SU-DHL-6 (cell line): ENCODE measurements at regions not wholly inside any gene's neighbourhood (a gene's known extent, or its start where the extent isn't known, plus 50 kb on each side); places are given as distances from the start of the nearest gene placed in this dataset.

Experiments
- H2AFZ ChIP-seq: fragments of 200-600 bp; sonication (generic); 2 replicates; pipeline ENCODE4 v1.6.1; 2014; ENCODE audit warnings: low read depth, mild to moderate bottlenecking, moderate library complexity, mixed read lengths, antibody characterized with exemption, low read length; ENCODE audit not compliant: severe bottlenecking
- H3F3A ChIP-seq: fragments of 200-600 bp; shearing (Covaris generic); 2 replicates; pipeline ENCODE4 v1.6.0; 2016; ENCODE audit warnings: antibody characterized with exemption, mild to moderate bottlenecking; ENCODE audit not compliant: insufficient read depth
- H3K27ac ChIP-seq: fragments of 200-600 bp; sonication (generic); 2 replicates; pipeline ENCODE4 v1.5.1; 2016; ENCODE audit warnings: low read depth, mild to moderate bottlenecking, low read length, moderate library complexity, mixed read lengths
- H3K27me3 ChIP-seq: fragments of 200-600 bp; sonication (generic), shearing (Covaris generic); 2 replicates; pipeline ENCODE4 v1.6.0; 2014; ENCODE audit warnings: mild to moderate bottlenecking, low read length
- H3K36me3 ChIP-seq: fragments of 200-600 bp; sonication (generic); 2 replicates; pipeline ENCODE4 v1.6.1; 2014; ENCODE audit warnings: mild to moderate bottlenecking, low read length, mixed read lengths
- H3K4me2 ChIP-seq: fragments of 300-600, 200-600 bp; shearing (Covaris generic), sonication (generic); 2 replicates; pipeline ENCODE4 v1.6.0; 2014; ENCODE audit warnings: low read length, low read depth, mild to moderate bottlenecking; ENCODE audit not compliant: poor library complexity, severe bottlenecking
- H3K4me3 ChIP-seq: fragments of 200-600 bp; sonication (generic); 2 replicates; pipeline ENCODE4 v1.5.1; 2014; ENCODE audit warnings: antibody characterized with exemption, low read length, mild to moderate bottlenecking, mixed read lengths; ENCODE audit not compliant: insufficient read depth, poor library complexity, severe bottlenecking
- H3K79me2 ChIP-seq: fragments of 200-600 bp; sonication (generic); 2 replicates; pipeline ENCODE4 v1.6.1; 2014; ENCODE audit warnings: mild to moderate bottlenecking, low read length, moderate library complexity; ENCODE audit not compliant: insufficient read depth
- H3K9ac ChIP-seq: fragments of 200-600 bp; sonication (generic); 2 replicates; pipeline ENCODE4 v1.7.0; 2014; ENCODE audit warnings: mild to moderate bottlenecking, low read length
- H3K9me2 ChIP-seq: fragments of 200-600 bp; sonication (generic); replicated peaks from 2 replicates; pipeline ENCODE4 v1.6.1; 2014; ENCODE audit warnings: low read length; ENCODE audit not compliant: insufficient read depth
- H3K9me3 ChIP-seq: fragments of 200-600 bp; sonication (generic); 2 replicates; pipeline ENCODE4 v1.6.1; 2014; ENCODE audit warnings: low read length, mixed read lengths; ENCODE audit not compliant: insufficient read depth
- H4K20me1 ChIP-seq: fragments of 200-600 bp; sonication (generic); 2 replicates; pipeline ENCODE4 v1.6.1; 2014; ENCODE audit warnings: low read depth, mild to moderate bottlenecking, antibody characterized with exemption, low read length, moderate library complexity, mixed read lengths
- CTCF ChIP-seq: fragments of 200-600 bp; sonication (generic); IDR thresholded peaks from one replicate; pipeline ENCODE4 v1.5.1; 2017; ENCODE audit warnings: antibody characterized with exemption, mild to moderate bottlenecking, low read length, moderate library complexity; ENCODE audit not compliant: insufficient read depth, poor library complexity, severe bottlenecking
- EZH2phosphoT487 ChIP-seq: fragments of 200-600 bp; sonication (generic), shearing (Covaris generic); conservative IDR thresholded peaks from 2 replicates; pipeline ENCODE4 v1.6.1; 2018; ENCODE audit warnings: mild to moderate bottlenecking, antibody characterized with exemption, low read length, moderate library complexity, mixed read lengths

- Histone ChIP-seq H3K27ac (no peak overlapping the region), H3K27me3 (no peaks in the 10 kb centered on the region), H3K4me2 (no peak overlapping the region)
Observed at GRCh38 chr16:85495823-85496538, 117.1 kb upstream of the GSE1 start.

GRCh38 chr16:85497622-85498314 is 115.4 kb upstream of the GSE1 start:
- H3K9me2 ChIP-seq, result no peaks in the 10 kb centered on the region
- H3K4me2 ChIP-seq, result no peak overlapping the region
- no peak overlapping the region for H2AFZ ChIP-seq
- no peaks in the 10 kb centered on the region for H3F3A ChIP-seq
- TF ChIP-seq EZH2phosphoT487 (no peak), CTCF (no peak)
- H3K36me3 ChIP-seq, result no peaks in the 10 kb centered on the region
- no peaks in the 10 kb centered on the region for H3K9me3 ChIP-seq
- H3K9ac ChIP-seq, result no peak overlapping the region
- no peaks in the 10 kb centered on the region for H3K79me2 ChIP-seq
- no peaks in the 10 kb centered on the region for H3K27me3 ChIP-seq
- H3K27ac ChIP-seq, result no peak overlapping the region
- no peak overlapping the region for H3K4me3 ChIP-seq
- no peaks in the 10 kb centered on the region for H4K20me1 ChIP-seq

More at GRCh38 chr16:85495823-85496538, 117.1 kb upstream of the GSE1 start:
- Histone ChIP-seq H3K9ac (no peak overlapping the region), H3K9me3 (no peaks in the 10 kb centered on the region), H3K36me3 (no peaks in the 10 kb centered on the region), H2AFZ (no peak overlapping the region), H3K4me3 (no peak overlapping the region), H3F3A (no peaks in the 10 kb centered on the region), H3K9me2 (no peaks in the 10 kb centered on the region), H4K20me1 (no peaks in the 10 kb centered on the region), H3K79me2 (no peaks in the 10 kb centered on the region)
- TF ChIP-seq CTCF (no peak), EZH2phosphoT487 (no peak)

GRCh38 chr16:85498607-85499006 is 114.5 kb upstream of the GSE1 start:
- Histone ChIP-seq H3K9me2 (no peaks in the 10 kb centered on the region), H3K27me3 (no peaks in the 10 kb centered on the region), H4K20me1 (no peaks in the 10 kb centered on the region), H2AFZ (no peak overlapping the region), H3K36me3 (no peaks in the 10 kb centered on the region), H3K4me2 (no peak overlapping the region), H3K4me3 (no peak overlapping the region), H3K9me3 (no peaks in the 10 kb centered on the region), H3K9ac (no peak overlapping the region), H3K27ac (no peak overlapping the region), H3K79me2 (no peaks in the 10 kb centered on the region), H3F3A (no peaks in the 10 kb centered on the region)
- TF ChIP-seq CTCF, result no peak
- TF ChIP-seq EZH2phosphoT487, result no peak
